MCF 10A (cell line): ENCODE measurements at regions not wholly inside any gene's neighbourhood (a gene's known extent, or its start where the extent isn't known, plus 50 kb on each side); places are given as distances from the start of the nearest gene placed in this dataset.
"Not testable (repeated sequence)": the region's sequence is repeated elsewhere in the genome, so short reads cannot be mapped to it uniquely, and the experiment has no call there.

Experiments used
- BruUV-seq: library from RNA; stranded (reverse); fragments of 400-500 nt; replicated peaks from 2 replicates; lab custom pipeline; 2021; lab: Mats Ljungman, UMichigan
- CTCF ChIA-PET: fragments of 300-600 bp; sonication (Branson Sonifier 250); formaldehyde crosslinking; extraction: SDS; loops from one replicate; lab custom pipeline; 2021; ENCODE audit warnings: antibody characterized with exemption, inconsistent platforms; lab: Yijun Ruan, JAX
- POLR2A ChIA-PET: fragments of 300-600, 350-650 bp; sonication (Branson Sonifier 250); formaldehyde crosslinking; extraction: SDS; loops from one replicate; lab custom pipeline; 2020; ENCODE audit warnings: antibody characterized with exemption, inconsistent platforms; lab: Yijun Ruan, JAX
- DNase-seq: peaks from one replicate; pipeline ENCODE4 v3.0.0-alpha.2; 2018; ENCODE audit not compliant: unreplicated experiment
- H3K27ac Mint-ChIP-seq: one replicate; pipeline ENCODE4 v1.8.0; 2022; ENCODE audit warnings: mild to moderate bottlenecking, low read depth, mixed read lengths; ENCODE audit not compliant: unreplicated experiment
- H3K27me3 Mint-ChIP-seq: one replicate; pipeline ENCODE4 v1.8.0; 2022; ENCODE audit warnings: mixed read lengths; ENCODE audit not compliant: insufficient read depth, unreplicated experiment
- H3K36me3 Mint-ChIP-seq: one replicate; pipeline ENCODE4 v1.8.0; 2022; ENCODE audit warnings: mild to moderate bottlenecking, moderate library complexity, mixed read lengths; ENCODE audit not compliant: insufficient read depth, unreplicated experiment
- H3K4me1 Mint-ChIP-seq: one replicate; pipeline ENCODE4 v1.8.0; 2022; ENCODE audit warnings: mixed read lengths; ENCODE audit not compliant: insufficient read depth, unreplicated experiment
- H3K4me3 Mint-ChIP-seq: one replicate; pipeline ENCODE4 v1.8.0; 2022; ENCODE audit warnings: mild to moderate bottlenecking, moderate library complexity, mixed read lengths; ENCODE audit not compliant: unreplicated experiment
- H3K9me3 Mint-ChIP-seq: one replicate; pipeline ENCODE4 v1.8.0; 2022; ENCODE audit warnings: mixed read lengths; ENCODE audit not compliant: unreplicated experiment
- intact Hi-C: fragments of 100-400 bp; cut with micrococcal nuclease; formaldehyde crosslinking; loops from 2 replicates; pipeline ENCODE4 v1.14.1; 2022
- TF ChIP-seq, protein P1 (sequence below): fragments of 200-600 bp; IDR thresholded peaks from one replicate; pipeline ENCODE4 v1.8.0; 2022; ENCODE audit warnings: antibody characterized with exemption, mild to moderate bottlenecking; ENCODE audit not compliant: unreplicated experiment

DNA sequence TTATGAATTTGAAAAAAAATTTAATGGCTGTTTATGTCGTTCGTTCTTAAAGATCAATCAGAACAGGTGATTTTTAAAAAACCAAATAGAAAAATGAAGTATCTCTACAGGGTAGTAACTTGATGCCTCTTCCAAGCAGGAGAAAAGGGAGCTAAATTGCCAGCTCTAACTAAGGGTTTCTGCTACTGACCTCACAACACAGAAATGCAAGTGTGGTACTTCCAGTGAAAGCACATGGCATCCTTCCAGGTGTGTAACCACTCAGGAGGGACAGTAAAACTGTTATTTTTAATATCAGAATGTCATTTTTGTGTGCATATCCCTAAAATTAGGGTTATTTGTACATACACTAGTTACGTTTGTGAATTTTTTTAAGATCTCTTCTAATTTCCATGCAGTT is 116.8 kb upstream of the ZCCHC13 start:
- no peaks in the 10 kb centered on the region for H3K36me3 Mint-ChIP-seq
- TF ChIP-seq, protein P1, sequence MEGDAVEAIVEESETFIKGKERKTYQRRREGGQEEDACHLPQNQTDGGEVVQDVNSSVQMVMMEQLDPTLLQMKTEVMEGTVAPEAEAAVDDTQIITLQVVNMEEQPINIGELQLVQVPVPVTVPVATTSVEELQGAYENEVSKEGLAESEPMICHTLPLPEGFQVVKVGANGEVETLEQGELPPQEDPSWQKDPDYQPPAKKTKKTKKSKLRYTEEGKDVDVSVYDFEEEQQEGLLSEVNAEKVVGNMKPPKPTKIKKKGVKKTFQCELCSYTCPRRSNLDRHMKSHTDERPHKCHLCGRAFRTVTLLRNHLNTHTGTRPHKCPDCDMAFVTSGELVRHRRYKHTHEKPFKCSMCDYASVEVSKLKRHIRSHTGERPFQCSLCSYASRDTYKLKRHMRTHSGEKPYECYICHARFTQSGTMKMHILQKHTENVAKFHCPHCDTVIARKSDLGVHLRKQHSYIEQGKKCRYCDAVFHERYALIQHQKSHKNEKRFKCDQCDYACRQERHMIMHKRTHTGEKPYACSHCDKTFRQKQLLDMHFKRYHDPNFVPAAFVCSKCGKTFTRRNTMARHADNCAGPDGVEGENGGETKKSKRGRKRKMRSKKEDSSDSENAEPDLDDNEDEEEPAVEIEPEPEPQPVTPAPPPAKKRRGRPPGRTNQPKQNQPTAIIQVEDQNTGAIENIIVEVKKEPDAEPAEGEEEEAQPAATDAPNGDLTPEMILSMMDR: no peak
- POLR2A ChIA-PET: no interaction called here

DNA sequence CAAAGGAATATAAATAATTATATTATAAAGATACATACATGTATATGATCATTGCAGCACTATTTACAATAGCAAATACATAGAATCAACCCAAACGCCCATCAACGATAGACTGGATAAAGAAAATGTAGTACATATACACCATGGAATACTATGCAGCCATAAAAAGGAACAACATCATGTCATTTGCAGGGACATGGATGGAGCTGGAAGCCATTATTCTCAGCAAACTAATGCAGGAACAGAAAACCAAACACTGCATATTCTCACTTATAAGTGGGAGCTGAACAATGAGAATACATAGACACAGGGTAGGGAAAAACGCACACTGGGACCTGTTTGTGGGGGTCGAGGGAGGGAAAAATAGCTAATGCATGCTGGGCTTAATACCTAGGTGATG is 120.9 kb upstream of the ZCCHC13 start:
- CTCF ChIA-PET, BruUV-seq, H3K36me3 Mint-ChIP-seq: not testable (repeated sequence)

More for the DNA sequence above, 116.8 kb upstream of the ZCCHC13 start:
- no peak overlapping the region for H3K27ac Mint-ChIP-seq
- H3K27me3 Mint-ChIP-seq: peaks cover 50% of the 10 kb centered on the region
- no peaks in the 10 kb centered on the region for H3K4me1 Mint-ChIP-seq
- no peaks in the 10 kb centered on the region for H3K9me3 Mint-ChIP-seq
- no peak for DNase-seq
- intact Hi-C loops: no loop called here
- no peak overlapping the region for H3K4me3 Mint-ChIP-seq
- no TSS peak for BruUV-seq
- CTCF ChIA-PET: no interaction called here

DNA sequence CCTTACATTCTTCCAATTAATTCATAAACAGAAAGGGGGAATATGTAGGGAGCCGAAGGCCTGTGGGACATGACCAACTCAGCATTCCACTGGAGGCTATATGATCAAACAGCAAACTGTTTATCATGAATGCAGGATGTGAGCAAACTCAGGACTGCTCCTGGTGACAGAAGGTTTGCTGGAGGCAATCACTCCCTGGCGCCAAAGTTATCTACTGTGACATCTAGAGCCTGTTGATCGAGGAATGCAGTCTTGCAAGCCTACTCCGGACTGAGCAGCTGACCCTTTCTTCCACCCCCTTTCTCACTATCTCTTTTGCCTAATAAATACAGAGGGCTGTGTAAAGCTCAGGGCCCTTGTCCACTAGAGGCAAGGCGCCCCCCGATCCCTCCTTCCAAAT is 122.0 kb upstream of the ZCCHC13 start:
- H3K4me3 Mint-ChIP-seq, intact Hi-C loops, H3K9me3 Mint-ChIP-seq, H3K36me3 Mint-ChIP-seq, H3K4me1 Mint-ChIP-seq, H3K27ac Mint-ChIP-seq, POLR2A ChIA-PET, DNase-seq, BruUV-seq, CTCF ChIA-PET: not testable (repeated sequence)
- H3K27me3 Mint-ChIP-seq: peaks cover 62% of the 10 kb centered on the region

More for the DNA sequence above, 120.9 kb upstream of the ZCCHC13 start:
- H3K27ac Mint-ChIP-seq, H3K4me1 Mint-ChIP-seq, H3K4me3 Mint-ChIP-seq, H3K9me3 Mint-ChIP-seq, POLR2A ChIA-PET, intact Hi-C loops, DNase-seq: not testable (repeated sequence)
- peaks cover 55% of the 10 kb centered on the region for H3K27me3 Mint-ChIP-seq

DNA sequence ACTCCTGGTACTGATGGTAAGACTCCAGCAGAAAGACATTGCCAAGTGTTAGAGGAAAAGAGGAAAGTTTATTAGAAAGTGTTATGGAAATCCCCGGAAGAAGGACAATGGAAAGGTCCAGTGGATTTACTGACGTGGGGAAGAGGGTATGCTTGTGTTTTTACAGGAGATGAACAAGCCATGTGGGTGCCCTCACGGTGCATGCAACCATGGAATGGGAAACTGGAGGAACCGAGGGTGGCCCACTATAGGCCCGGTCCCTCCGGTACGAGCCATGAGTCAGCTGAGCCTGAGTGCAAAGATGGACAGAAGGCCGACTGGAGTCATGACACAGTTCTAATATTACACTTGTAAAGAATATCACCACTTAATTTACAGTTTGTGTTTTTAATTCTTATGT is 123.3 kb upstream of the ZCCHC13 start:
- ChIA-PET POLR2A (no interaction called here), CTCF (no interaction called here)
- H3K27ac Mint-ChIP-seq: no peak overlapping the region
- no peaks in the 10 kb centered on the region for H3K9me3 Mint-ChIP-seq
- no peak for DNase-seq
- H3K4me3 Mint-ChIP-seq: no peak overlapping the region
- no peaks in the 10 kb centered on the region for H3K4me1 Mint-ChIP-seq
- intact Hi-C loops: no loop called here
- no peaks in the 10 kb centered on the region for H3K36me3 Mint-ChIP-seq
- peaks cover 54% of the 10 kb centered on the region for H3K27me3 Mint-ChIP-seq
- TF ChIP-seq, protein P1: no peak
- no TSS peak for BruUV-seq

DNA sequence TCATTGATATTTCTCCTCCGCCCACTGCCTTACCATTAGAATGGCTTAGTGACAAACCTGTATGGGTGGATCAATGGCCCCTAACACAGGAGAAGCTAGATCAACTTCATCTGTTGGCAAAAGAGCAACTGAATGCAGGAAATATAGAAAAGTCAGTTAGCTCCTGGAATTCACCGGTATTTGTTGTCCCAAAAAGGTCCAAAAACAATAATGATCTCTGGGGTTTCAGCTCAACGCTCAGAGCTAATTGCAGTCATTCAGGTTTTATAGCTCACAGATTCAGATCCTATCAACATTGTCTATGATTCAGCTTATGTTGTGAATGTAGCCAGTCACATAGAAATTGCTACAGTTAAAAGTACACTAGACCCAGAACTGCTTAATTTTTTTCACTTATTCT is 124.0 kb upstream of the ZCCHC13 start:
- POLR2A ChIA-PET: no interaction called here
- Mint-ChIP-seq H3K4me1 (no peaks in the 10 kb centered on the region), H3K9me3 (no peaks in the 10 kb centered on the region), H3K27ac (no peak overlapping the region), H3K36me3 (no peaks in the 10 kb centered on the region), H3K27me3 (peaks cover 58% of the 10 kb centered on the region), H3K4me3 (no peak overlapping the region)
- CTCF ChIA-PET: no interaction called here
- TF ChIP-seq, protein P1: no peak
- no peak for DNase-seq
- no TSS peak for BruUV-seq
- intact Hi-C loops: no loop called here
